GM19240 (cell line): ENCODE measurements at regions not wholly inside any gene's neighbourhood (a gene's known extent, or its start where the extent isn't known, plus 50 kb on each side); places are given as distances from the start of the nearest gene placed in this dataset.

ENCODE experiments used
- DNase-seq: peaks from one replicate; pipeline ENCODE4 v3.0.0; 2011; ENCODE audit warnings: low spot score; ENCODE audit not compliant: insufficient read length

DNA sequence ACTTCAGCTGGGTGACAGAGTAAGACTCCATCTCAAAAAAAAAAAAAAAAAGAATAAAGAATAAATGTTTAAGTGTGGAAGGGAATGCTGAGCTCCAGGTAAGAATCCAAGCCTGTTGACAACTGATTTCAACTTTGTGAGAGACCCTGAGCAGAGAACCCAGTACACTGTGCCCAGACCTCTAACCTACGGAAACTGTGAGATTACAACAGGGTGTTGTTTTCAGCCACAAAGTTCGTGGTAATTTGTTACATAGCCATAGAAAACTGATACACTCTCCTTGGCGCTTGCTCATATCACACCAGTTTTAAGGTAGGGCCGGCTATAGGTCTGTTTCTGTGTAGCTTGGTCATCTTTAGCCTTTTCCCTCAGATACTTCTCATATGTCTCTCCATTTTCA, 98.4 kb upstream of the PAPOLG start:
- no peak for DNase-seq

GRCh38 chr2:60659026-60659425, 97.0 kb upstream of the PAPOLG start:
- DNase-seq, result no peak

DNA sequence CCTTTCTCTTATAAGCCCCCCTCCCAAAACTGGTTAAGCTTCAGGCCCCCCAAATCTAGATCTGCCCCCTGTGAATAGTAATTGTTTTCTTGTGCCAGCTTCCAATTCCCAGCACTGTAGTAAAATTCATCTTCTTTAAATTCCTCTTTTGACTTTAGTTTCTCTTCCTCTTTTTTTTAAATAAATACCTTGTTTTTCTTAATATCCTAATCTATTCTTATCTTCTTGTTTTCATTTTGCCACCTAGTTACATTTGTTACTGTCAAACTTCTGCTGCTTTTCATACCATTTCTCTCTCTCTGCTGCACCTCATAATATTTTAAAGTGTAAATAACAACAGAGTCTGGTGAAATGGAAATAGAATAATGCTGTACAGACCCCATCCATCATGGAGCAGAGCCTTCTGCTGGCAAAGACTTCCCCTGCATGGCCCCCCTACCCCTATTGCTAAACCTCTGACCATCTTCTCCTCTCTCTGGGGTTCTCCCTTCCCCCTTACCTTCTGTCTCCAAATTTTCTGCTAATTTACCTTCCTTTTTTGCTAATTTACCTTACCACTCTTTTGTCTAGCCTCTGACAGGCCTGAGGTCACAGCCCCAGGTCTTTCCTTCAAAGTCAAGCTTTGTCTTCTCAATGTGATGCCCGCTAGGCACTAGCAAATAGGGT, 94.9 kb upstream of the PAPOLG start:
- DNase-seq, result no peak

DNA sequence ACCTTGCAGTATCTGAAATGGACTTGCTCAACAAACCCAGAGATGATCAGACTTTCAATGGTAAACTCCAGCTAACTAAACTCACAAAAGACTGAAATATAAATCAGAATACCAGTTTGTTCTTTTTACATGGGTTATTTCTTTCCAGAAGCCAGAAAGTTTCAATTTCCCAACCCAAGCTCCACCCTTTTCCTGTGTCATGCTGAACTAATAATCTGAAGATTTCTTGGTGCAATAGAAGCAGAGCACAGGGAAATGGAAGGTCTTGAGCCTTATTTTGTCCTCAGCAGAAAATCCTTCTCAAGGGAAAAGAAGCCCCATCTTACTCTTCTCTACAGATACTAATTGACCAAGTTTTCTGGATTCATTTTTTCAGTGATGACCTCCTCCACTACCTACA, 93.3 kb upstream of the PAPOLG start:
- no peak for DNase-seq

DNA sequence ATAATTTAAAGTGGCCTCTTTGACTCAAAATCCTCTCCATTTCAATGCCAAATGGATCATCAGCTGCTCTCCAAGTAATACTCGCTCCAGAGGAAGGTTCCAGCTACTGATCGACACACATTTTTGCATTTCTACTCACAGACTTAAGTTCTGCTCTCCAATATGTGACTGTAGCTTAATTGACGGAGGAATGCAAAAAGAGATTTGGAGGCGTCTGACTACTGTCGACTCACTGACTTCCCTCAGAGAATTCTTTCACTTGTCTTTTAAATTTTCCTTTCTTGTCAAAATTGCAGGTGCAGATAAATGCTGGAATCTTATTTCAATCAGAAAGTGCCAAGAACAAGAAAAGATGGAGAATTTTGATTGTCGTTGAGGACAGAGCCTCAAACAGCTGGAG, 84.1 kb upstream of the PAPOLG start:
- no peak for DNase-seq

DNA sequence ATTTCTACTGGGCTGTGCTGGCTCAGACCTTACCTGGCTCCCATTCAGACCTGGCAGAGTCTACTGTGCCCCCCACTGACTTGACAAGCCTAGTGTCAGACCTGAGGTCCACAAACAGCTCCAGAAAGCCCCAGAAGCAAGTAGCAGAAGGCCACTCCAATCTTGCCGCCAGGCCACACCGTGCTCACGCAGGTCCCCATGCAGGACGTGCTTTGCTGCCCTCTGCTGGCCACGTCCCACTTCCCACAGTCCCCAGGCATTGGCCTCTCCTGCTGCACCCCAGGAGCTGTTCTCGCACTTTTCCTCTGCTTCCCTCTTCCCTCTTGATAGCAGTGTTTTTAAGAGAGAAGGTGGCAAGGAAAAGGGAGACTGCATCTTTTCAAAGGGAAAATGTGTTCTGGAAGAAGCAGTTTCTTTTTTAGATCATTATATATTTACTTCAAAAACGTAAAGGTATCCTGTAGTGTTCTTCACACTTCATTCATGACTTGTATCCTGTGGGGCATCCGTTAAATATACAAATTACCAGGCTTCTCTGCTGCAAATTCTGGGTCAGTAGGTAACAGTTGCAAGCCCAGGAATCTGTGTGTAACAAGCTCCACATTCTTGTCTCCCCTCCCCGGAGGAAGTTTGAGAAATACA, 81.4 kb upstream of the PAPOLG start:
- peak; percentile 67 for DNase-seq

GRCh38 chr2:60675301-60675700, 80.8 kb upstream of the PAPOLG start:
- no peak for DNase-seq

DNA sequence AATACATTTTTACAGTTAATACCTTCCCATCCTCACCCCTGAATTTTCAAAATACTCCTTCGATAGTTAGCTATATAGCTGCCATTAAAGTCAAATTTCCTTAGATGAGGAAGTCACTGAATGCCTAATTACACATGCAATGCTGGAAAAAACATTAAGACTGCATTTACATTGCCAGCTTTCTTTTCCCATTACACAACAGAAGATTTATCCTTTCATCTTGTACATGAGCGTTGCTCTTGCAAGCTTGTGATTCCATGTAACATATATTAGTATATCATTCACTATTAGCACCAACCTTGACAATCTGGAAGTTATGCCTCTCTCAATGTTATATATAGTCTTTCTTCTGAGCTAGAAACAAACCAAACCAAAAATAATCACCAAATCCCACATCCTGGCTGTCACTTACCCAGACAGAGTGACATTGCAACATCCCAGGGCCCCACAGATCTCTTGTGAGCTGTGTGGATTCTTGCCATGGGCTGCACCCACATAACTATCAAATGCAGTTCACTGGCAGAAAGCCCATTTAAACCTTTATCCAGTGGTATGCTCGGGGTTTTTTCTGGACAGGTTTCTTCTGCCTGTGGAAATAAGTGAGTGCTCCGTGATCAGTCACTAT, 79.2 kb upstream of the PAPOLG start:
- DNase-seq, result no peak

- DNase-seq, result no peak
These were observed 78.7 kb upstream of the PAPOLG start for GRCh38 chr2:60677356-60677755.

DNA sequence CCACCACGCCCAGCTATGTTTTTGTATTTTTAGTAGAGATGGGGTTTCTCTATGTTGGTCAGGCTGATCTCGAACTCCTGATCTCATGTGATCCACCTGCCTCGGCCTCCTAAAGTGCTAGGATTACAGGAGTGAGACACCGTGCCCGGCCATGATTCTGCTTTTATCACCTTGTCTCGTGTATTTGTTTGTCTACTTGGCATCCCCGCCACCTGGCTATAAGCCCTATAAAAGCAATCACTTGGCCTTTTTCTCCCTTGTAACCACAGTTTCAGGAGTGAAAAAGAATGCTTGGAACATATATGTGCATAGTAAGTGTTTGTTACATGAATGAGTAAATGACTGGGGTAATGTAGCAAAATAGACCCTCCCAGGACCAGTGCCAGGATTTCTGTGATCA, 77.5 kb upstream of the PAPOLG start:
- DNase-seq, result no peak

DNA sequence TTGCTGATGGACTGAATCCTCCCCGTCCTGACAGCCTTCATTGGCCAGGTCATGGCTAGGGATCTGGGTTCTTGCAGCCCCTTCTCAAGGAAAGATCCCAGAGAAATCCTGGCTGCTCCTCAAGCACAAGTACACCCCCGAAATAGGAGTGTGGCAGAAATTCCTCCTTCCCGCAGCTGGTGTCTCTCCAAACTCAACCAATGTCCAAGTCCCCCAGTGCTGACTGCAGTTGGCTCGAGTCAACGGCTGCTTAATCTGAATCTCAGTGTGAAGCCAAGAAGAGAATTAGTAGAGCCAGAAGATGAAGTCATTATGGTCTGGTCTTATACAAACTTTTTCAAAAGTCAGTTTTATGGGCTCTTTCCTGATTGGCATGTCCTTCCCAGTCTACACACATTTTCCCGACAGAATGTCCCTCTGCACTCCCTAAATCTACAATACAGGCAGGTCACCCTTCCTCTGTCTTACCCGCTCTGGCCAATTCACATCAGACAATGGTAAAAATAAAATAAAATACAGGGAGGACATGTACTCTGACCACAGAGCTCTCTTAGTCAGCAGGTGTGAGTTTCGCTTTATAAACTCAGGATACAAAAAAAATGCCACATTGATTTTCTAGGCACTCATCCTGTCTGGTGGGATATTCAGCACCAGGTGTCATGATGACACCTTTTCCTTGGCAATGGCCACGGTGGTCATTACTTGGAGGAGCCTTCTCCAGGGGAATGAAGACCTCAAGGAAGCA, 76.9 kb upstream of the PAPOLG start:
- DNase-seq, result no peak

GRCh38 chr2:60693551-60693950, 62.5 kb upstream of the PAPOLG start:
- DNase-seq, result no peak

GRCh38 chr2:60695793-60696192, 60.3 kb upstream of the PAPOLG start:
- no peak for DNase-seq

DNA sequence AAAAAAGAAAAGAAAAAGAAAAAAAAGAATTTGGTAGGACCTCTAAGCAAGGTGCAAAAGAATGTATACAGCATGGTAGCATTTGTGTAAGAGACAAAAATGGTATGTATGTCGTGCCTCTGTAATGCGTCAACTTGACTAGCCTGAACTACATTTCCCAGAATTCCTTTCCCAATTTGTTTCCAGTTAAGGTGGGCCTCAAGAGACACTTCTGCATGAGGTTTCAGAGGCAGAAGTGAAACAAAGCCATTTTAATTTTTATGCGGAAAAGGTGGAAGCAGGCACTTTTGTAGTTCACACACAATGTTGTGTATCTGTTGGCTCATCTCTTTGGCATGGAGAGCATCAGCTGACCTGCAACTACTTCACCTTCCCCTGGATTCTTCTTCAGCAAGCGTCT, 56.5 kb upstream of the PAPOLG start:
- no peak for DNase-seq

GRCh38 chr2:60706021-60706420, 50.0 kb upstream of the PAPOLG start:
- DNase-seq, result no peak
